ENCODE measurements at regions not wholly inside any gene's neighbourhood (a gene's known extent, or its start where the extent isn't known, plus 50 kb on each side); places are given as distances from the start of the nearest gene placed in this dataset.

GRCh38 chr5:135135530-135136226 is 101.7 kb upstream of the PITX1 start:
- peak; percentile 37 for DNase-seq

DNA sequence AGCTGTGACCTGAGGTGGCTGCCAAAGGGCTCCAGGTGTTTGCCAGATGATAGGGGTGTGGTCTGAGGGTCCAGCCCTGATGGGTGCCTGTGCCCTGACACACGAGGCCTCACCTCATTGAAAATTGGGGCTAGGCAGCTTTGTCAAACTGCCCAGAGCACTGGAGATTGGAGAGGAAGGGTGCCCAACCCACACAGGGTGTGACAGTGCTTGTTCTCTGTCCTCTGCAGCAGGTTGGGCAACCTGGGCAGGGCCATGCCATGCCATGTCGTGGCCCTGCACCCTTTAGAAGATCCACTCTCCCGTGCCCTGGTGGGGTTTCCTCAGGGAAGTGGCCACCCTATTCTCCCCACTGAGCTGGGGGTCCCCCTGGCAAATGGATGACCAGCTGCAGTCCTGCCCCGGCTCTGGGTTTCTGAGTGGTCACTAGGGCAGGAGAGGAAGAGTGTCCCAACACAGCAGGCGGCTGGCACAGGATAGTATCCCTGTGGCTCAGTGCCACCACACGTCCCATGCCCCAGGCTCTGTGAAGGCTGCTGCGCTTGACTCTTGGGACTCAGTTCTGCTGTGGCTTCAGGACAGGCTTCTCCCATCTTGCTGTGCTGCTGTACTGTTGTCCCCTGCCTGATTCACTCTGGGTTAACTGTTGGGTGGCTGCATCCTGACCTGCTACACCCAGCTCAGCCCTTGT is 100.8 kb upstream of the PITX1 start:
- DNase-seq: no peak

DNA sequence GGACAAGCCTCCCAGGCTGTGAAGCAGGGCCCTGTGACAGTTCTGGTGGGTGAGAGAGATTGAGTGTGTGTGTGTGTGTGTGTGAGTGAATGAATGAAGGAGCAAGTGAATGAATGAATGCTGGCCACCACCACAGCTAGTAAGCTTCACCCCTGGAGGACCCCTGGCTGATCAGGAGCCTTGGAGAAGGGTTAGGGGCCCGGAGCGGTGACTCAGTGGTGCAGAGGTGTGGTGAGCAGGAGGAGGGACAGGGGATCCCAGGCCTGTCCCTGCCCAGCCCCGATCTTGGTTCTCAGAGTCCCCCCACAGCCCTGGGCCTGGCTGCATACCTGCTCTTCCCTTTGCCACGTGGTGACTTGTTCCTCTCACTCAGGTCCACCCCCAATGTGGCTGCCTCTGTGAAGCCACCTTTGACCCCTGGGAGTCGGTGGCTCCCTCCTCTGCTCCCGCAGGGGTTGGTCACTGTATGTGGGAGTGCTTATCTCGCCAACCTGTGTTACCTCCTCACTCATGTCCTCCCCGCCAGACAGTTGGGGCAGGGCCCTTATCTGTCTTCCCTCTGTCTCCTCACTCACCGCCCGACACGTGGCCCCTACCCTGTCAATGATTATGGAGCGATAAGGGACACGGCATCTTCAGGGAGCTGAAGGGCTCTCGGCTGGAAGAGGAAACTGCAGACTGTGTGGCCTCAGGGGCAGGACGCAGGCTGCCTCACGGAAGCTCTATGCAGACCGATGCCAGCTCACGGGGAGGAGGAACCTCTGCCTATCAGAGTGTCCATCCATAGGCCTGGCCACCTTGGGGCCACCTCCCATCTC is 99.9 kb upstream of the PITX1 start:
- DNase-seq: no peak

- DNase-seq: no peak
Observed at GRCh38 chr5:135133181-135133580, 99.2 kb upstream of the PITX1 start.

GRCh38 chr5:135131801-135132680 is 98.0 kb upstream of the PITX1 start:
- DNase-seq: no peak

GRCh38 chr5:135130261-135131215 is 96.5 kb upstream of the PITX1 start:
- no peak for DNase-seq

DNA sequence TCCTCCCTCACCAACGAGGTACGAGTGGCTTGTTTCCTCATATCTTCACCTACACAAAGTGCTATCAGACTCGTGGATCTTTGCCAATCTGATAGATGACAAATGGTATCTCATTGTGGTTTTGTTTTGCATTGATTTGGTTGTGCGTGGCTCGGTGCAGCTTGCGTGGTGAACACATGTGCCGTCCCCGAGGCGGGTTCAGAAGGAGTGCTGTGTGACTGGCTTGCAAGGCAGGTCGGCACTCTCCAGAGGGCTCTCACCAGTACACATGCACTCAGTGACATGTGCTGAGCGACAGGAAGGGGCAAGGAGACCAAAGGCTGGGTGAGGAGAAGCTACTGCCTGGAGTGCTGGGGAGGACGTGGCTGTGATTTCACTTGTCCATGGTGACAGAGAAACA is 95.3 kb upstream of the PITX1 start:
- no peak for DNase-seq

GRCh38 chr5:135128361-135128760 is 94.3 kb upstream of the PITX1 start:
- no peak for DNase-seq

DNA sequence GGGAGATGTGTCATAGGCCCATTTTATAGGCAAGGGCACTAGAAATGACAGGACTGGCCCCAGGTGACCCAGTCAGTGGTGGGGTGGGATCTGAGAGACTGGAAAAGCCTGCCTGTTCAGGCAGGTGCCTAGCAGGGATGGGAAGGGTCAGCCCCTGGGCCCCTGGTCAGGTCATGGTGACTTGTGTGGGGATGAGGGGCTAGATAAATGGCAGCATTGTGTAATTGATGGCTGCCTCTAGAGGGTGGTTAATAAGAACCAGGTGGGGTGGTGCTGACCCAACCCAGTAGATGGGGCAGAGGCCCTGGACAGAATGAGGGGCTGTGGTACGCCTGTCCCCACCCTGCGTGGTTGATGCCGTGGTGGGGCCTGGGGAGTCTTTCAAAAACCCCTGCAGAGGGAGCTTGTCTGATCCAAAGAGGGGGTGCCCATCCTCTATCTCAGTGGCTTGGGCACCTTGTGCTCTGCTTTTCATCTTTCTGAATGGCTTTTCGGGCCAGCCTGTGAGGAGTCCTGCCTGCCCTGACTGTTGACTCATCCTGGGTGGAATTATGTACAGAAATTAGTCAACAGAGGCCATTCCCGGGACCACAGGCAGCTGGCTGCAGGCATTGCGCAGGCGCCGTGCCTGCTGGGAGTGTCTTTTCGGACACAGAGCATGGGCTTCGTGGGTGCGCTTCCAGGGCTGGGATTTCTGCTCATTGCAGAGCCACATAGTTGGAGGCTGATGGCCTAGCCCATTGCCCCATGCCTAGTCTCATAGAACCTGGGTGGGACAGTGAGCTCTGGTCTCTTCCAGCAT is 93.6 kb upstream of the PITX1 start:
- no peak for DNase-seq

GRCh38 chr5:135126688-135127438 is 92.8 kb upstream of the PITX1 start:
- DNase-seq: peak; percentile 76

DNA sequence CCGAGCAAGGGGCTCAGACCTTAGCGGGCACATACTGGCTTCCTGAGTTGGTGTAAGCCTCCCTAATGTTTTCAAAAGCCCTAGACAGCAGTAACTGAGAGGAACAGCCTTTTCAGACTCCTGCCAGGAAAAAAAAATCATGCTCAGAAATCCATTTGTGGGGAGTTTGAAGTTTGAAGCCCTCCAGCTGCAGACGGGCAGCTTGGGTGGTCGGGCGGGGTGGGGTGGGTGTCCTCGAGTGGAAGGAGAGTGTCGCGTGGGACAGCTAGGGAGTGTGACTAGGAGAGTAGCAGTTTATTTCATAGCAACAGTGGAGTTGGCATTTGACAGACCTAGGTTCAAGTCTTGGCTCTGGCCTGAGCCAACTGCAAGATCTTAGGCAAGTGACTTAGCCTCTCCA is 90.7 kb upstream of the PITX1 start:
- no peak for DNase-seq

GRCh38 chr5:135124128-135124527 is 90.1 kb upstream of the PITX1 start:
- DNase-seq: no peak

DNA sequence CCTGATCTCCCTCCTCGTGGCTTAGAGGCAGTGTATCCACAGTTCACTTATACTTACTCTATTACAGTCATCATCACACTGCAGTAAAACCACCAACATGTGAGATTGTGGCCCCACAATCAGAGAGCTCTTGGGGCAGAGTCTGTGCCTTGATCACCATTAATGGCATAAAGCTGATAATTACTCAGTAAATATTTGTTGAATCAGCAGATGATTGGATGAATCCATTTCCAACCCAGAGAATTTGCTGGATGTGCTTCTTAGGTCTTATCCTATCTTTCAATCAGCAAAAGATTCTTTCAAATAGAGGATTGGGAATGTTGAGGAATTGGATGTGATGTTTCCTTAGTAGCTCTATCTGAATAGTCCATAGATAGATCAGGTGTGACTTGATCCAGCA is 88.8 kb upstream of the PITX1 start:
- no peak for DNase-seq

DNA sequence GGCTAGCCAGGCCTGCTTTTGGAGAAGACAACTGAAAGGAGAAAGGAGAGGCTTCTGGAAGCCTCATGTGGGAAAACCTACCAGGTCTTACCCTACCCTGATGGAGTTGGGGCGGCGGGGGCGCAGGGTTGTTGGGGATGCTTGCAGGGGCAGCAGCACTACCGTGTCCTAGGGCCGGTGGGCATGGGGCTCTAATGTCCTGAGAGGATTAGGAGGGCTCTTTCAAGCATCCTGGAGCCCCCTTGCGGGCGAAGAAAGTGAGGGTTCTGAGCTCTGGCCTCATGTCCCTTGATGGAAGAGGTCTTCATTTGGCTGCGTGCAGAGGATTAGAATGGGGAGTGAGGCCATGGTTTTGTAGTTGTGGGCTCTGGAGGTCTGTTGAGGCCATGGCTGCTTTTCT is 86.9 kb upstream of the PITX1 start:
- no peak for DNase-seq

- DNase-seq: no peak
Observed at GRCh38 chr5:135119481-135119880, 85.5 kb upstream of the PITX1 start.

DNA sequence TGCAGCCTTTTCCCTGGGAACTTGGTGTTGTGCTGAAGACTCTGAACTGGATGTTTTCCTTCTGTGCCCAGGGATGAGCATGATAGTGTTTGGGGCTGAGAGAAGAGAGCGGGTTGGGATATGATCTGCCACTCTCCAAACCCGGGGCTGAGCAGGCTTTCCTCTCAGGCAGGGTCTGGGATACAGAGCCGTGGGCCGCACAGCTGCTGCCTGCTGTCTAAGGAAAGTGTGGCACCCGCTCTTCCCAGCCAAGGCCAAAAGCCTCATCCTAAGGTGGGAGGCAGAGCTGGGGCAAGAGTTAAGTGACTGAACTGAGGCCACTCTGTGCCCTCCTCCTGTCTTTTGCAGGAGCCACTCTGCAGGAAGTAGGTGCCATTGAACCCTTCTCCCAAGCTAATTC is 83.6 kb upstream of the PITX1 start:
- DNase-seq: no peak

GRCh38 chr5:135116160-135116561 is 82.1 kb upstream of the PITX1 start:
- DNase-seq: no peak

DNA sequence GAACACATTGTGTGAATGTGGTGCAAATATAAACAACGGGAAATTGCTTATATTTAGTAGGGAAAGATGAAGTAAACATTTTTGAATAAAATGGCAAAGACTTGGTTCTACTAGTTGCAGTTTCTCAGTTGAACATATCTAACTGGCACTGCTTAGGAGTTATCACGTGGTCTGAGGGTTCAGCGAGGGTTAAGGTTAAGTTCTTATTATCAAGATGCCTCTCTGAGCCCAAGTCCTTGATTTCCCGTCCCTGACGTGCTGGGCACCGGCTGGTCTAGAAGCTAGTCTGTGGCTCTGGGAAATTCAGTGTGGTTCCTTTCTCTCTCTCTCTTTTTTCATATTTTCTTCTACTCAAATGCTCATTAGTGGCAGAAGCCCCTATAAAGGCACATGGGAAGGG is 81.6 kb upstream of the PITX1 start:
- DNase-seq: no peak

GRCh38 chr5:135114759-135115158 is 80.7 kb upstream of the PITX1 start:
- DNase-seq: no peak

Measured in NCI-H1105 (cell line).